ENCODE measurements at regions not wholly inside any gene's neighbourhood (a gene's known extent, or its start where the extent isn't known, plus 50 kb on each side); places are given as distances from the start of the nearest gene placed in this dataset.

DNA sequence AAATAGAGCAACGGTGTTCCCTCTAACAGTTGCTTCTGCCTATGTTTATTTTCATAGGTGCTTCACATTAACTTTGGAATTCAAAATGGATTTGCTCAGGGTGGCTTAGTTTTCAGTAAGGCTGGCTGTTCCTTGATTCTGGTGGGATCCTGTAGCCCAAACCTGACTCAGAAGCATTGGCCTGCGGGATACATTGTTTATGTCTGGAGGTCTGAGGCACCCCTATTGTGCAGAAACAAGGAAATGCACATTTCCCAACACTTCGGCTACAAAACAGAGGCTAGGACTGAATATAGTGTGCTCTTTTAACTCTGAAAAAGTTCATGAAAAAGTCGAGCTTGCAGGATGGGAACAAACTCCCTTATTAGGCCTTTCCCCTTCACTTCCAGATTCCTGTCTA is 133.8 kb upstream of the F3 start:
- H3K36me3 Mint-ChIP-seq, result no peaks in the 10 kb centered on the region
- no peak overlapping the region for H3K4me3 Mint-ChIP-seq
- peaks cover 5% of the 10 kb centered on the region for H3K27me3 Mint-ChIP-seq
- no peak for ATAC-seq (ENCODE audit: low read depth in 2 of 2)
- H3K9me3 Mint-ChIP-seq, result peaks cover 0 to 4% (median 0%) of the 10 kb centered on the region in 7 donors
- Histone ChIP-seq H3K27me3 (ENCODE audit: control insufficient read depth, insufficient read depth, low read length) (no peaks in the 10 kb centered on the region), H3K4me1 (ENCODE audit: control insufficient read depth, insufficient read depth, low read length, poor library complexity, severe bottlenecking) (no peaks in the 10 kb centered on the region), H3K27ac (ENCODE audit: insufficient read depth, low read length, poor library complexity, severe bottlenecking) (no peak overlapping the region), H3K36me3 (ENCODE audit: control insufficient read depth, insufficient read depth, low read length) (no peaks in the 10 kb centered on the region), H3K4me3 (ENCODE audit: low read depth, low read length) (no peak overlapping the region), H3K9me3 (ENCODE audit: control insufficient read depth in 2 of 2, low read length in 2 of 2) (no peaks in the 10 kb centered on the region)
- DNase-seq, result no peak
- H3K4me1 Mint-ChIP-seq, result no peaks in the 10 kb centered on the region
- H3K27ac Mint-ChIP-seq, result no peak overlapping the region

DNA sequence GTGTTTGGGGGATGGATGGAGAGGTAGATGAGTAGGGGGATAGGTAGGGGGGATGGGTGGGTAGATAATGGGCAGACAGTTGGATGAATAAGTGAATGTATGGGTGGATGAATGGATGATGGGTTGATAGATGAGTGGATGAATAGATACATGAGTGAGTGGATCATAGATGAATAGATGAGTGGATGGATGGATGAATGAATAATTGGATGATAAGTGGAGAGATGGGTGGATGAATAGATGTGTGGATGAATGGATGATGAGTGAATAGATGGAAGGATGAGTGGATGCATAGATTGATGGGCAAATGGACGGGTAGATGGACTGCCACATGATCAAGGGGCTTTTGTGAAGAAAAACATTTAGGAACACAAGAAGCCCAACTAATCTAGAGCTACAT is 133.3 kb upstream of the F3 start:
- DNase-seq, result no peak
- Histone ChIP-seq H3K4me3 (ENCODE audit: low read depth, low read length) (no peak overlapping the region), H3K27ac (ENCODE audit: insufficient read depth, low read length, poor library complexity, severe bottlenecking) (no peak overlapping the region), H3K9me3 (ENCODE audit: control insufficient read depth in 2 of 2, low read length in 2 of 2) (no peaks in the 10 kb centered on the region), H3K4me1 (ENCODE audit: control insufficient read depth, insufficient read depth, low read length, poor library complexity, severe bottlenecking) (no peaks in the 10 kb centered on the region), H3K27me3 (ENCODE audit: control insufficient read depth, insufficient read depth, low read length) (no peaks in the 10 kb centered on the region), H3K36me3 (ENCODE audit: control insufficient read depth, insufficient read depth, low read length) (no peaks in the 10 kb centered on the region)
- no peak overlapping the region for H3K4me3 Mint-ChIP-seq
- no peak overlapping the region for H3K27ac Mint-ChIP-seq
- peaks cover under 1% of the 10 kb centered on the region for H3K27me3 Mint-ChIP-seq
- H3K36me3 Mint-ChIP-seq, result no peaks in the 10 kb centered on the region
- peaks cover 0 to 4% (median 0%) of the 10 kb centered on the region in 7 donors for H3K9me3 Mint-ChIP-seq
- no peak for ATAC-seq (ENCODE audit: low read depth in 2 of 2)
- H3K4me1 Mint-ChIP-seq, result no peaks in the 10 kb centered on the region

DNA sequence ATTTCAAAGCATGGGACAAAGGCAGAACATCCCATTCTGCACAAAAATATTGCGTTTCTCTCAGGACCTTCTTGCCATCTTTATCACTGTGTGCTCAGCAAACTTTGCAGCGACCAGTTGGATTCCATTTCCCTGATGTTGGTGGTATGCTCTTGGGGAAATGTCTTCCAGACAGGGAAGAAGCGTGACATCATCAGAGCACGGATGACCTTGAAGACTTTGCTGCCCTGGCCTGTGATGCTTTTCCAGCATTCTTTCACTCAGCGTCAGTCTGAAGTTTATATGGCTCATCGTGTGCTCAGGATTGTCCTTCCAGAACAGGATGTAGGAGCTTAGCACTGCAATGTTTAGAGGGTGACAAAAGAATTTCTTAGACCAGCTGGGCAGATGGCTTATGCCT is 131.4 kb upstream of the F3 start:
- peaks cover 4% of the 10 kb centered on the region for H3K27me3 Mint-ChIP-seq
- no peaks in the 10 kb centered on the region for H3K4me1 Mint-ChIP-seq
- H3K4me1 ChIP-seq (ENCODE audit: control insufficient read depth, insufficient read depth, low read length, poor library complexity, severe bottlenecking), result no peaks in the 10 kb centered on the region
- H3K36me3 Mint-ChIP-seq, result no peaks in the 10 kb centered on the region
- no peak overlapping the region for H3K4me3 ChIP-seq (ENCODE audit: low read depth, low read length)
- no peak for ATAC-seq (ENCODE audit: low read depth in 2 of 2)
- no peak overlapping the region for H3K4me3 Mint-ChIP-seq
- H3K27ac ChIP-seq (ENCODE audit: insufficient read depth, low read length, poor library complexity, severe bottlenecking), result no peak overlapping the region
- H3K36me3 ChIP-seq (ENCODE audit: control insufficient read depth, insufficient read depth, low read length), result no peaks in the 10 kb centered on the region
- peaks cover 0 to 2% (median 0%) of the 10 kb centered on the region in 7 donors for H3K9me3 Mint-ChIP-seq
- H3K27ac Mint-ChIP-seq, result no peak overlapping the region
- no peaks in the 10 kb centered on the region for H3K27me3 ChIP-seq (ENCODE audit: control insufficient read depth, insufficient read depth, low read length)
- no peak for DNase-seq
- no peaks in the 10 kb centered on the region for H3K9me3 ChIP-seq (ENCODE audit: control insufficient read depth in 2 of 2, low read length in 2 of 2)

DNA sequence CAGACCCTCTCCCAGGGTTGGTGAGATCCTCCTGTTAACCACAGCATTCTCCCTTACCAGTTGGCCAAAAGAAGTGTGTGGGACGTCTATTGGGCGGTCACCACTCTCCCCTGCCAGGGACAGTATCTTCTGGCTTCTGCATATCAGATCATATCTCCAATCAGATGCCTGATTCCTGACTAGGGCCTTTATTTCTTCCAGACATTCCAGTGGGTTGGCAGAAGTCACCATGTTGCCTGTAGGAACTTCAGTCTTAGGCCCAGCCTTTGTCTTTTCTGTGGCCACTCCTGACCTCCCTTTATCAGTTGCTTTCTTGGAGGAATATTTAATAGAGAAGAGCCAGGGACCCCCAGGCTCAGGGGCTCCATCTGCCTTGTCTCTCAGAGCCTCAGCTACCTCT is 130.4 kb upstream of the F3 start:
- H3K9me3 Mint-ChIP-seq, result peaks cover 0 to 2% (median 0%) of the 10 kb centered on the region in 7 donors
- H3K36me3 Mint-ChIP-seq, result no peaks in the 10 kb centered on the region
- Histone ChIP-seq H3K9me3 (ENCODE audit: control insufficient read depth in 2 of 2, low read length in 2 of 2) (no peaks in the 10 kb centered on the region), H3K27me3 (ENCODE audit: control insufficient read depth, insufficient read depth, low read length) (no peaks in the 10 kb centered on the region), H3K4me1 (ENCODE audit: control insufficient read depth, insufficient read depth, low read length, poor library complexity, severe bottlenecking) (no peaks in the 10 kb centered on the region), H3K27ac (ENCODE audit: insufficient read depth, low read length, poor library complexity, severe bottlenecking) (no peak overlapping the region), H3K4me3 (ENCODE audit: low read depth, low read length) (no peak overlapping the region), H3K36me3 (ENCODE audit: control insufficient read depth, insufficient read depth, low read length) (no peaks in the 10 kb centered on the region)
- H3K4me1 Mint-ChIP-seq, result no peaks in the 10 kb centered on the region
- peaks cover 4% of the 10 kb centered on the region for H3K27me3 Mint-ChIP-seq
- no peak overlapping the region for H3K4me3 Mint-ChIP-seq
- no peak for ATAC-seq (ENCODE audit: low read depth in 2 of 2)
- DNase-seq, result no peak
- H3K27ac Mint-ChIP-seq, result no peak overlapping the region

DNA sequence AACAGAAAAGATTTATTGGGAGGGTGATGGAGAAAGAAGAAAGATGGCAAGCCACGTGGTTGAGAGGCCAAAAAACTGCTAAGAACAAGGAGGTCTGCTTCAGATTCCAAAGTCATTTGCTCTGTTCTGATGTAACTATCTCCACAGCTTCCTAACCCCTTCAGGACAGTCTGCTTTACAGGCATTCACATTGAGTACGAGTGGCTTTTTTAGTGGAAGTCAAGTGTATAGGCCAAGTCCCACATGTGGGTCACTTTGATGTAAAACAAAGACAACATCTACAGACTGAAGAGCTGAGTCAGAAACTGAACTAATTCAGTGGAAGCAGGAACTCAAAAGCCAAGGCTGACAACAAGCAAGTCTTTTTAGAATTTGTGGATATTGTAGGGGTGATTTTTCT is 128.7 kb upstream of the F3 start:
- H3K9me3 Mint-ChIP-seq, result peaks cover 0 to 2% (median 0%) of the 10 kb centered on the region in 7 donors
- no peak overlapping the region for H3K27ac Mint-ChIP-seq
- H3K4me3 Mint-ChIP-seq, result no peak overlapping the region

DNA sequence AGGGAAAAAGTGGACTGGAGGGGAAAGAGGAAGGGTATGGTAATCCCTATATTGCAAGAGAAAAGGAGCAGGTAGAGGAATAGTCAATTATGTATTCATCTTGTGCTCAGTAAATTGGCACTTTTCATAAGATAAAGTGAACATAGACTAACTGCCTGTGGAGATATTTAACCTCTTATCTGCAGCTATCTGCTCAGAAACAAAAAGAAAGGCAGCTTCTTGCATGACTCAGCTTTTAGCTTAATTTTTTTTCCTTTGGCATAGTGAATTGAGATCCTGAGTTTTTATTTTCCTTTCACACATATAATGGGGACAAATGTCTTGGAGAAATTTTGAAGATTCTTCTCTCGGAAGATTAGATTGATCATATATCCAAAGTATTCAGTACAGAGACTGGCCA is 127.6 kb upstream of the F3 start:
- ATAC-seq (ENCODE audit: low read depth in 2 of 2), result no peak
- no peaks in the 10 kb centered on the region for H3K4me1 ChIP-seq (ENCODE audit: control insufficient read depth, insufficient read depth, low read length, poor library complexity, severe bottlenecking)
- no peaks in the 10 kb centered on the region for H3K9me3 ChIP-seq (ENCODE audit: control insufficient read depth in 2 of 2, low read length in 2 of 2)
- no peaks in the 10 kb centered on the region for H3K36me3 ChIP-seq (ENCODE audit: control insufficient read depth, insufficient read depth, low read length)
- DNase-seq, result no peak
- H3K27me3 ChIP-seq (ENCODE audit: control insufficient read depth, insufficient read depth, low read length), result no peaks in the 10 kb centered on the region
- Mint-ChIP-seq H3K4me1 (no peaks in the 10 kb centered on the region), H3K4me3 (no peak overlapping the region), H3K27ac (no peak overlapping the region), H3K27me3 (peaks cover 4% of the 10 kb centered on the region), H3K9me3 (peaks cover 0 to 2% (median 0%) of the 10 kb centered on the region in 7 donors), H3K36me3 (no peaks in the 10 kb centered on the region)
- H3K27ac ChIP-seq (ENCODE audit: insufficient read depth, low read length, poor library complexity, severe bottlenecking), result no peak overlapping the region
- H3K4me3 ChIP-seq (ENCODE audit: low read depth, low read length), result no peak overlapping the region

More for the DNA sequence above, 128.7 kb upstream of the F3 start:
- Histone ChIP-seq H3K36me3 (ENCODE audit: control insufficient read depth, insufficient read depth, low read length) (no peaks in the 10 kb centered on the region), H3K27ac (ENCODE audit: insufficient read depth, low read length, poor library complexity, severe bottlenecking) (no peak overlapping the region), H3K4me1 (ENCODE audit: control insufficient read depth, insufficient read depth, low read length, poor library complexity, severe bottlenecking) (no peaks in the 10 kb centered on the region), H3K27me3 (ENCODE audit: control insufficient read depth, insufficient read depth, low read length) (no peaks in the 10 kb centered on the region), H3K4me3 (ENCODE audit: low read depth, low read length) (no peak overlapping the region), H3K9me3 (ENCODE audit: control insufficient read depth in 2 of 2, low read length in 2 of 2) (no peaks in the 10 kb centered on the region)
- DNase-seq (no peak), ATAC-seq (ENCODE audit: low read depth in 2 of 2) (no peak)
- Mint-ChIP-seq H3K4me1 (no peaks in the 10 kb centered on the region), H3K36me3 (no peaks in the 10 kb centered on the region), H3K27me3 (peaks cover 4% of the 10 kb centered on the region)

DNA sequence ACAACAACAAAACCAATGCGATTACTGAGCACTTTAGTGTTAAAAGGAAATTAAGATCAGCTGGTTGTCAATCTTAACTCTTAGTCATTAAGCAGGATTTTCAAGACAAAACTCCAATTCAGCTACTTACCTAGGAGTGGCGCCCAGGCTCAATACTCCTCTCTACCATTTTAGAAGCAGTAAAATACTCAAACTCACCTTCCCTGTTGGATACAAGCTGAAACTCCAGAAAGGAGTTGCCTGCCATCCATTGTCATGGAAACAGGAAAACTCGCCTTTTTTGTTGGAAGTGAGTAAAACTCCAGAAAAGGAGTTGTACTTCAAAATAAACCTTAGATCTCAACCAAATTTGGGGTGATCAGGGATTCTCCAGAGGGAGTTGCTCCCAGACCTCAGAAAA is 127.0 kb upstream of the F3 start:
- DNase-seq (no peak), ATAC-seq (ENCODE audit: low read depth in 2 of 2) (no peak)
- H3K4me3 ChIP-seq (ENCODE audit: low read depth, low read length), result no peak overlapping the region
- Mint-ChIP-seq H3K4me3 (no peak overlapping the region), H3K4me1 (no peaks in the 10 kb centered on the region), H3K27me3 (peaks cover 4% of the 10 kb centered on the region), H3K27ac (no peak overlapping the region), H3K36me3 (no peaks in the 10 kb centered on the region), H3K9me3 (peaks cover 0 to 2% (median 0%) of the 10 kb centered on the region in 7 donors)
- H3K36me3 ChIP-seq (ENCODE audit: control insufficient read depth, insufficient read depth, low read length), result no peaks in the 10 kb centered on the region
- H3K4me1 ChIP-seq (ENCODE audit: control insufficient read depth, insufficient read depth, low read length, poor library complexity, severe bottlenecking), result no peaks in the 10 kb centered on the region
- no peak overlapping the region for H3K27ac ChIP-seq (ENCODE audit: insufficient read depth, low read length, poor library complexity, severe bottlenecking)
- no peaks in the 10 kb centered on the region for H3K27me3 ChIP-seq (ENCODE audit: control insufficient read depth, insufficient read depth, low read length)
- H3K9me3 ChIP-seq (ENCODE audit: control insufficient read depth in 2 of 2, low read length in 2 of 2), result no peaks in the 10 kb centered on the region

DNA sequence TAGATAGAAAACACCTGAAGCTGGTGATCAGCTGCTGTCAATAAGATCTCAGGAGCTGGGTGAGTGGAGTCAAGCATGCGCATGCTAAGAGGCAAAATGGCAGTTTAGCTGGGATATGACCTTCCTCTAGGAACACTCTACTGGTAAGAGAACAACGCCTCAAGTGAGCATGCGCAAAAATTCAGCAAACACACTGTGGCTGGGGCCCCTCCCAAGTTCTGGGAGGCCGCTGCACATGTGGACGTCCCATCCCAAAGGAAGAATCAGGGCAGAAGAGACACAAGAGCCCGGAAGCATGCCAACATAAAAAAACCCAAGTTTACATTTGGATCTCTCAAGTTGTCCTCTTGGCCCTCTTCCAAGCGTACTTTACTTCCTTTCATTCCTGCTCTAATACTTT is 126.3 kb upstream of the F3 start:
- Mint-ChIP-seq H3K4me1 (no peaks in the 10 kb centered on the region), H3K9me3 (peaks cover 0 to 2% (median 0%) of the 10 kb centered on the region in 7 donors)
- H3K4me3 ChIP-seq (ENCODE audit: low read depth, low read length), result no peak overlapping the region

More for the DNA sequence above, 126.3 kb upstream of the F3 start:
- Mint-ChIP-seq H3K27me3 (peaks cover 4% of the 10 kb centered on the region), H3K4me3 (no peak overlapping the region), H3K27ac (no peak overlapping the region), H3K36me3 (no peaks in the 10 kb centered on the region)
- Histone ChIP-seq H3K27me3 (ENCODE audit: control insufficient read depth, insufficient read depth, low read length) (no peaks in the 10 kb centered on the region), H3K9me3 (ENCODE audit: control insufficient read depth in 2 of 2, low read length in 2 of 2) (no peaks in the 10 kb centered on the region), H3K4me1 (ENCODE audit: control insufficient read depth, insufficient read depth, low read length, poor library complexity, severe bottlenecking) (no peaks in the 10 kb centered on the region), H3K36me3 (ENCODE audit: control insufficient read depth, insufficient read depth, low read length) (no peaks in the 10 kb centered on the region), H3K27ac (ENCODE audit: insufficient read depth, low read length, poor library complexity, severe bottlenecking) (no peak overlapping the region)
- ATAC-seq (ENCODE audit: low read depth in 2 of 2) (no peak), DNase-seq (no peak)

Data from CD4-positive, CD25-positive, alpha-beta regulatory T cell (primary cell).